Activated CD4-positive, alpha-beta T cell treated with anti-CD3 and anti-CD28 coated beads, Interleukin-2, amount 50 U/mL, for 1 hour (primary cell): ENCODE measurements at regions not wholly inside any gene's neighbourhood (a gene's known extent, or its start where the extent isn't known, plus 50 kb on each side); places are given as distances from the start of the nearest gene placed in this dataset.
A peak's percentile ranks its signal among the peaks of the same experiment; 100 is the strongest.

Experiments used
- DNase-seq: peaks from one replicate; pipeline ENCODE4 v3.0.0-alpha.2; 2020

DNA sequence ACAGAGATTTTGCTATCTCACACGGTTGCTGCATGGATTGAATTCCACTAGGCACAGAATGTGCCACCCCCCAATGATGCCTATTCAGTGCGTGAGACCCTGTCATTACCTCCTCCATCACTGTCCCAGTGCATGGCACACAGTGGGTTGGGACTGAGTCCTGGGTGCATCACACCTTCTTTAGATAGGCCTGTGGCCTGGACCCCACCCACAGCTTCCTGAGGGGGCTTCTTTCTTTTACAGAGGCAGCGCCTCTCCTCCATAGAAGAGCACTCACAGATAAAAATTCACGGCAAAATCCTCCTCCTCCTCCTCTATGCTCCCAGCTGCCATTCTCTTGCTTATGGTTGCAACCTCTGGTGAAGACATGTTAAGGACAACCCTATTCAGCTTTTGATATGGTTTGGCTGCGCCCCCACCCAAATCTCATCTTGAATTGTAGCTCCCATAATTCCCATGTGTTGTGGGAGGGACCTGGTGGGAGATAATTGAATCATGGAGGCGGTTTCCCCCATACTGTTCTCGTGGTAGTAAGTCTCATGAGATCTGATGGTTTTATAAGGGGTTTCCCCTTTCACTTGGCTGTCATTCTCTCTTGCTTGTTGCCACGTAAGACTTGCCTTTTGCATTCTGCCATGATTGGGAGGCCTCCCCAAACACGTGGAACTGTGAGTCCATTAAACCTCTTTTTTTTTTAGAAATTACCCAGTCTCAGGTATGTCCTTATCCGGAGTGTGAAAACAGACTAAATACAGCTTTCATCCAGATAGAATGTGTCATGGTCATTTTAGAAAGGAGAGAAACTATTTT lies 147.6 kb downstream of the KLF13 start:
- no peak for DNase-seq

DNA sequence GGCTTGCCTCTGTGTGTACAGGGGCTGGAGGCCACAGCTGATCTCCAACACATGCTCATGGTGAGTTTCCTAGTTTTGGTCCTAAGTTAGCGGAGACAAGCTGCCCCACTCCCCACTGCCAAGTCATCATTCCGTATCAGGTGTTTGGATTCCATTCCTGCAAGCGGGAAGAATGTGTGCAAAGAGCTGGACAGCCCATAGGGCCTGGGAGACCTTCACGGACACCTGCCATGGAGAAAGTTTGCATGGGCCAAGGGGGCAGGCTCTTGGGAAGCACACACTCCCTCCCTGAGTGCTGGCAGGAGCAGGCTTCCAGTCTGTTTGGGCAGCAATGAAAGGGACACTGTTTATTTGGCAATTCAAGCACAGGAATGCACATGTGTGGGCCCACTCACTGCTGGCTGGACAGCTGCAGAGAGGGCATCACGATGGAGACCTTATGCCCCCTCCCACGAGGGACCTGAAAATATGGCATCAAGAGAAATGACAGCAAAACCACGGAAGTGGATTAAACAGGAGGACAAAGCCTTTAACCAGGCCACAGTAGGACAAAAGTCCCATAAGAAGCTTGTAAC lies 149.7 kb downstream of the KLF13 start:
- no peak for DNase-seq

DNA sequence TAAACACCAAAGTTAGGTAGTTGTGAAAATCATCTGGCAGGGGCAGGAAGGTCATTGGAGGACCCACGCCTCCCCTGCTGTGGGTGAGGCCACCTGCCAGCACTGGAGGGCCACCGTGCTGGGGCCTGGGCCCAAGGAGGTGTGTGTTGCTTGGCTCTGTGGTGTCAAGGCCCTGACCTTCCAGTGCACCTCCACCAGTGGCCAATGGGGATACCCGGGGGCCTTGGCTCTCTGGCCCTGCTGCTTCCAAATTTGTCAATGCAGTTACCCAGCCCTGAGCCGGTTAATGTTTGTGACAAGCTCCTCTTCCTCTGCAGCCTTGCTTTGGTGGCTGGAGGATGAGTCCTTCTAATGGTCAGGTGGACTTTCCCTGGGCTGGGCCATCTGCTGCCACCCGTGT lies 150.2 kb downstream of the KLF13 start:
- no peak for DNase-seq

DNA sequence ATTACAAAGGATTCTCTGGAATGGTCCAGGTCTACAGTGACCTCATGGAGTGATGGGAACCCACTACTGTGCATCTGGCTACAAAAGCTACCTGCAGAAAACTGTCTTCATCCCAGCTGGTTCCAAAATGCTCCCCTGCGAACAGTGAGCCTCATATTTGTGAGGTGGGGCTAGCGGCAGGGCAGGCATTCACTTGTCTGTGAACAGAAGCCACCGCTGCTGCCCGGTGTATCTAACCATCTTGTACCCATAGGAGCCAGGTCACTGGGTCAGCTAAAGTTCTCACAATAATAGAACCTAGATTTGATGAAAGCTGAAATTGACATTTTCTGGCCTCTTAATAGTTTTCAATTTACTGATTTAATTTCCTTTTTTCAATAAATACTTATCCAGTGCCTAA lies 150.7 kb downstream of the KLF13 start:
- no peak for DNase-seq

DNA sequence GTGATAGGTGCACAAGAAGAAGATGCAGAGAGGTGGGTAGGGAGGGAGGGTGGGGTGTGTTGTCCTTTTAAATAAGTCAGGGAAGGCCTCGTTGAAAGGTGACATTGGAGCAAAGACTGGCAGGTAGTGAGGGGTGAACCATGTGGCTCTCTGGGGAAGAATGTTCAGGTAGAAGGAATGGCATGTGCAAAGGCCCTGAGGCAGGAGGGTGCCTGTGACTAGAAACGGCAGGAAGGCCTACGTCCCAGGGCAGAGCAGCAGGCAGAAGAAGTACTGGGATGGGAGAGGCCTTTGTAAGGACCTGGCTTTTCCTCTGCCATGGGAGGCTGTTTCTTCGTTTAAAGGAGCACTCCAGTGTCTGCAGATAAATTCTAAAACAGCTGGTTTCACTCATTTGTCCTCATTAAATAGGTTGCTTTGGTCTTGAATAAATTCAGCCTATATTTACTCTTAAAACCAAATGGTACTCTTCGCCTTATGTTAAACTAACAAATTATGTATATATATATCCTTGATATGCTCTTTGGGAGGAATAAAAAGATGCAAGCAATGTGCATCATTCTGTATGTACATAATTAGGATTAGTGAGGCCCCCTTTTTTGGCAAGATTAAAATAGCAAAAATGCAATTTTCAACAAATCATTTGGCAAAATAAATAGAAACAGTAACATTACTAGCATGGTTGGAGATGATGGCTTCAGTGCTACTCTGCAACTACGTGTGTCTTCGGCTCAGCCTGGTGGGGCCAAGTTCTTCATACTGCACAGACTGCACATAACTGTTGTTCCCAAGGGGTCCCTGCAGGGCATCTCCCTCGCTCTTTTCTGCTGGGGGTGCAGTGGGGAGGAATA lies 151.4 kb downstream of the KLF13 start:
- no peak for DNase-seq

DNA sequence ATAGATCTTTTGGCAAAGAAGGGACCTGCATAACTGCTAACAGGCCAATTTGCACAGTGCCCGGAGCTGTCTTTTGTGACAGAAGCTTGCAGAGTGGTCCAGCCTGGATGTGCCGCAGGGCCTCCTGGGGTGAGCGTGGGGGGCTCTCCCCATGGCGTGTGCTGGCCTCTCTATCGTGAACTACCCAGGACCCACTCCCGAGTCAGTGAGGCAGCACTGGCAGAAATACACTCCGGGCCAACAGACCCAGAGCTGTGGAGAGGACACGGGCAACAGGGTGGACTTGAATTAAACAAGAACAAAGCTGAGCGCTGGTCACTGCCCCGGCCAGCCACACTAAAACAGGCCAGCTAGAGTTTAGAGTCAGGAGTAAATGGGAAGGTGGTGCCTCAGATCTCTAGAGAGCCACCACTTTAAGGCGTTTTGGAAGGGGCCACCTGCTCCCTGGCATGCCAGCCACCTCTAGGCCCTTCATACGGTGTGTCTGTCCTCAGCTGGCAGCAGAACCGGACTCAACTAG lies 152.1 kb downstream of the KLF13 start:
- no peak for DNase-seq

DNA sequence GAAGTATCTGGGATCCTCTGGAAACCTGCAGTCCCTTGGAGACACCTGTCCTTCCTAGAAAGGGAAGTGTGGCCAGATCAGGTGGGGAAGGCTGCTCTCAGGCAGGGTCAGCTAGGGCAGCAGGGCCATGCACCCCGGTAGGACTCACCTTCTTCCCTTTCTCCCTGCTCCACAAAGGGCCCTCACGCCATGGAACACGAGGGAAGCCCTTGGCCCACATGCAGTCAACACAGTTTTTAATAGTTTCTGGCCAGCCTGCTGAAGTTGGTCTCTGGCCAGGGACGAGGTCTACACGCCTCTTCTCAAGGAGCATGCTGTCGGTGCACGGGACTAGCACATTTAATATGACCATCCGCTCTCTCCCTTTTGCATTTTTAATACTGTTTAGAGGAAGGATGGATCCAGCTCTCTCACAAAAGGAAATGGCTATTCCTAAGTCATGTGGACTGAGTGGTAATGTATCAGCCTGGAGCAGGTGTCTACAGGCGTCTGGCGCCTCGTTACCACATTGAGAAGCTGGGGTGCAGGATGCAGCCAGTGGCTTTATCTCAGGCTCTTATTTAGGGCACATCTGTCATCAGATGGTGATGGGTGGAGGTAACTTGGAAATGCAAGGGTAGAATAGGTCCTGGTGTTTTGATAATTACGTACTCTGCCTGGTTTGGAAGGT lies 153.9 kb downstream of the KLF13 start:
- no peak for DNase-seq

DNA sequence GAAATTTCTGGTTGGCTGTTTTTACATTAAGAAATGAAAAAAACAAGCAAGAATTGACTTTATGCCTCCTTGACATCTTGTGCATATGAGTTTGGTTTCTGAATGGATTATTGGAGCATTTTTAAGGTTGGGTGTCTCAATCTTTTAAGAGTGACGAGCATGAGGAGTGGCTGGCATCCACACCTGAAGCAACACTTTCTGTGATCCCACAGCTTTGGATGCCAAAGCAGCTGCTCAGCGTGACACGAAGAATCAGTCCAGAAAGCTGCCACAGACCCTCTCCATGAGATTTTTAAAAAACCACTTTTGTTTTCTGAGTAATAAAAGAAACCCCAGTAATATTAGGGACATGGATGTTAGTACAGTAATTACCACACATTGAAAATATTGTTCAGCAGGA lies 154.5 kb downstream of the KLF13 start:
- DNase-seq: no peak

DNA sequence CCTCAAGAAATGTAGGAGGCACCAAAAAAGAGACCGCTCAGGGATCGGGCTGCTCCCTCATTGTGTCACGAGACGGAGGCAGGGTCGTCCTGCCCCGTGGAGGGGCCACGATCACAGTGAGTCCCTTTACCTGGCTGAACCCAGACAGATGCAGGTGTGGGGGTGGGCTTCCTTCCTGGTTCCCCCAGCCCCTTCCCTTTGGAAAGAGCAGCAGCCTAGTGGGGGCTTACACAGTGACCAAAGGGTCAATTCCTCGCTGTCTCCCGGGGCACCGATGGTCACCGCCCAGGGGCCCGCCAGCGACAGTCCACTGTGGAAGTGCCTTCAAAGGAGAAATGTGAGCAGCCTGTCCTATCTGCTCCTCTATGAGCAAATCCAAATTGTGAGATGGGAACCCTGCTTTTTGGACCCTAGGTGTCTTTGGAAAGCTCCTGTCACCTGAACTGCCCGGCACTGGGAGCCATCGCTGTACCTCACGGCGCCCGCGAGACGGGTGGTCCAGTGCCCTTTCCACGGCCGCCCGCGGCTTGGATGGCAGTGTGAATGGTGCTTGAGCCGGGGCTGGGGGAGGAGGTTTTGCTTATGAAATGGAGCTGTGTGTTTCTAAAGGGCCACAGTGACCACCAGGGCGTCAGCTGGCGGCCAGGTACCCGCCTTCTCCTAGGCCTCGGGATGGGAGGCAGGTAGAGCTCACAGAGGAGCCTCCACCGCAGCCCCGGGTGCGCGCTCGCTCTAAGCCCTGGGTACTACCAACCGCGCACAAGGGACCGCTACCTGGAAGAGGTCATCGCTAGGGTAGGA lies 155.7 kb downstream of the KLF13 start:
- no peak for DNase-seq

DNA sequence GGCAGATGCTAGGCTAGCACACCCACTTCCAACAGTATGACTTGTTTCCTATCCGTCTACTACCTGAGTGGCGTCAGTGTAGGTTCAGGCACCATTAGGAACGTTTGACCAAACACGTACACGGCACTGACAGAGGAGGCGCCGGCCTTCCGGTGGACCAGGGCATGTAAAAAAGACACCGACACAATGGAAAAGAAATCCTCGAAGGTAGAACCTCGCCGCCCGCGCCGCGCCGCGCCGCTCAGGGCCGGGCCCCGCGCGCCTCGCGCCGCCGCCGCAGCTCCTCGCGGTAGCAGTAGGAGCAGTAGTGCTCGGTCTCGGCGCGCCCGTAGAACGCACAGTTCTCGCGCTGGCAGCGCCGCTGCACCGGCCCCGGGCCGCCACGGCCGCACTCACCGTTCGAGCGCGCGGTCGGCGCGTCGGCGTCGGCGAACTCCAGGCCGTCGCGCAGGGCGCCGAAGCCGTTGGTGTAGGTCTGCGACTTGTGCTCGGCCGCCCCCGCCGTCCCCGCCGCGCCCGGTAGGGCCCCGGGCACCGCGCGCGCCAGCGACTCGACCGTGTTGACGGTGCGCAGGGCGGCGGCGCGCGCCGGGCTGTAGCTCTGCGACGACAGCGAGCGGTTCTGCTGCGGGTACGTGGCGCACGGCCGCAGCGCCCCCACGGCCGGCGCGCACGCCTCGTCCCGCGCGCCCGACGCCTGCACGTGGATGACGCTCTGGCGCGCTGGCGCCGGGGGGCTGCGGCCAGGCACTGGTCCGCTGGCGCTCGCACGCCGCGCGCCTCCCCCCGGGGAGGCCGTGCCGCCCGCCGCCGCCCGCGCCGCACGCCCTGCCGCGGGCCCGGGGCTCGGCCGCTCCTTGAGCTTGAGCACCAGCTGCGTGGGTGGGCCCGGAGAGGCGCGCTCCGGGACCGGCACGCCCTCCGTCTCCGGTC lies 156.7 kb downstream of the KLF13 start:
- DNase-seq: peak; percentile 44

DNA sequence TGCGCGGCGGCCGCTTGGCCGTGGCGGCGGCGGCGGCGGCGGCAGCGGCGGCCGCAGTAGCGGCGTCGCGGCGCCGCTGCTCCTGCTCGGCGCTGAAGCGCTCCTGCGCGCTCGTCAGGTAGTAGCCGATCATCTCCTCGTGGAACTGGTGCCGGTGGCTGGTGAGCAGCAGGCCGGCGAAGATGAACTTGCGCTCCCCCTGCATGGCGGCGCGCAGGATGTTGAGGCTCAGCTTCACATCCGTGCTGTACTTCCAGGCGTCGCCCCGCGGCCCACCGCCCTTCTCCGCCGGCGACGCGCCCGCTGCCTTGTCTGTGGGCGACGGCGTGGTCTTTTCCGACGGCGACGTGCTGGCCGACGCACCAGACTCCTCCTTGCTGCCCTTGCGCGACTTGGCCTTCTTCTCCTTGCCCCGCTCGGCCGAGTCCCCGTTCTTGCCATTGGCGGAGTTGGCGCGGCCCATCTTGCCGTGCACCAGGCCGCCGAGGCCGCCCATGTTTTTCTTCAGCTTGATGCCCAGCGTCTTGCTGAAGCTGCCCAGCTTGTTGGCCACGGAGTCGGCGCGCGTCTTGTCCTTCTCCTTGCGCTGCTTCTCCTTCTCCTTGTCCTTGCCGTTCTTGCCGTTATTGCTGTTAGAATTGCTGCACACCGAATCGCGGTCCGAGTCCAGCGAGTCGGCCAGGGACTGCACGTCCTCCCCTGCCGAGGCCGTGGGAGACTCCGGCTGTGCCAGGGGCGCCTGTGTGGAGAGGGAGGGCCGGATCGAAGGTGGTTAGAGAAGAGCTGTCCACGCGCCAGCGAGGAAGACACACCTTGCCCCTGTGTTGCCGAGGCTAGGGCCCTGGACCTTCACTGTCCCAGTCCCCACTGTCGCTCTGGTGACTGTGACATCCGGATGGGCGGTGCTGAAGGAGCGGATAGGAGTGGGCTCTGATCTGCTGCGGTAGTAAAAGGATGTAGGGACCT lies 157.6 kb downstream of the KLF13 start:
- peak; percentile 44 for DNase-seq

DNA sequence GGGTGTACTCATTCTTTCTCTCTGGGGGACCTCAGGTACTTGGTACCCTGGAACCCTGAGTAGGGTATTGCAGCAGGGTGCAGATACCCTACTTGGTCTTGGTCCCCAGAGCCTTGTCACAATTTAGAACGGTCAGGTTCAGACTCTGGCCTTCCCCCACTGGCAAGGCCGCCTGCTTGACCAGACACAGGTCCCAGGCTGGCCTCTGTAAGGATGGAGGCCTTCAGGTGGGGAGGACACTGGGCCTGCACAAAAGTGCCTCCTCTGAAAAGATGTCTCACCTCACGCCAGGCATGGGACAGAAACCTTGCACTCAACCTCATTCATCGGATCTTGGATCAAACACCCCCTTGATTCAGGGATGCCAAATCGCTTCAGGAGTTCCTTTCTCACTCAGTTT lies 158.4 kb downstream of the KLF13 start:
- no peak for DNase-seq

DNA sequence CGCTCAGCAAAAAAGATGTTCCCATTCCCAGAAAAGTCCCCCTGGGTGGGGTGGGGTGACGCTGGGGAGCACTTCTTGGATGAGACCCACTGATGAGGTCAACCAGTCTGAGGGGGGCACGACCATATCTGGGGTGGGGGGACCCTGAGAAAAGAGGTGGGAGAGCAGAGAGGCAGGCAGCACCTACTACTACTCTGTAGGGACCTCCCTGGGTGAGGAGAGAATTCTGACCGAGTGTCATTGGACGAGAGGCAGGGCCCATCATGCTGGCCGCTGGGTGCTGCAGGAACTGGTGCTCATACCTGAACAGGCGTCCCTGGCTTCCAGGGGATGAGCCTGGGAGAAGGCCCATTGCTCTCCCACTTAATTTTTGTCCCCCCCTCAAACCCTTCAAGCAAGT lies 158.8 kb downstream of the KLF13 start:
- DNase-seq: no peak

DNA sequence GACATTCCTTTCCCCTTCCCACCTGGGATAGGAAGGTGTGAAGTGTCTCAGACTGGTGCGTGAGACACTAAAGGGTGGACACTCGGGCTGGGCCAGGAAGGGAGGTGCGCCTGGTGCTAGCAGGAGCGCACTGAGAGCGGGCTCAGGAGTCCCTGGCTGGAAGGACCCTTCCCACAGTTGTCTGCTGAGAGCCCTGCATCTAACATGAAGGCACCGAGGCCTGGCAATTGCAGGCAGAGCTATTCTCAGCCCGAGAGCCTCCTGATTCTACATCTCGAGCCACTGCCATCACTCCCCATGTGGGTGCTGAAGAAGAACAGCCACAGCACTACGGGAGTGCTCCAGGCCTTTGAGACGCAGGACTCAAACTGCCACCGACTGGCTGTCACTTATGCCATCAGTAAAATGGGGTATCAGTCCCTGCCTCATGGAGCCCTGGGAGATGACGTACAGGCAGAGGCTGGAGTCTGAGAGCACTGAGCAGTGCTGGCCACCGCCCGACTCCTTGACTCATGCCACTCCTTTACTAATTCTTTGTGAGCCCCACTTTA lies 159.4 kb downstream of the KLF13 start:
- DNase-seq: no peak

DNA sequence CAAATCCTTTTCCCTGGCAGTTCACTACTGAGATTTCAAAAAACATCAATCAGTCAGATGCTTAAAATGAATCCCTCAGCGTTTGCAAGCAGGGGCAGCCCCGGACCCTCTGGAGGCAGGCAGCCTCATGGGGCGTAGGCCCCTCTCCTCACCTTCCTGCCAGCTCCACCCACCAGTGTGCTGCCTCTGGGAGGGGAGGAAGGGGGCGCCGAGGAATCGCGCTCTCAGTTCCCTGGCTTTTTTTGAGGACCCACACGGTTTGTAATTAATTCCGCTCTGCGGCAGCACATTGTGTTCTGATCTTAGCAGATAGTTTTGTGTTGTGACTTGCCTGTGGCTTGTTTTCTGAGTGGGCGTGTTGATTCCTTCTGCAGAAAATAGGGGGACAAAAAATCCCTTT lies 159.9 kb downstream of the KLF13 start:
- DNase-seq: no peak

DNA sequence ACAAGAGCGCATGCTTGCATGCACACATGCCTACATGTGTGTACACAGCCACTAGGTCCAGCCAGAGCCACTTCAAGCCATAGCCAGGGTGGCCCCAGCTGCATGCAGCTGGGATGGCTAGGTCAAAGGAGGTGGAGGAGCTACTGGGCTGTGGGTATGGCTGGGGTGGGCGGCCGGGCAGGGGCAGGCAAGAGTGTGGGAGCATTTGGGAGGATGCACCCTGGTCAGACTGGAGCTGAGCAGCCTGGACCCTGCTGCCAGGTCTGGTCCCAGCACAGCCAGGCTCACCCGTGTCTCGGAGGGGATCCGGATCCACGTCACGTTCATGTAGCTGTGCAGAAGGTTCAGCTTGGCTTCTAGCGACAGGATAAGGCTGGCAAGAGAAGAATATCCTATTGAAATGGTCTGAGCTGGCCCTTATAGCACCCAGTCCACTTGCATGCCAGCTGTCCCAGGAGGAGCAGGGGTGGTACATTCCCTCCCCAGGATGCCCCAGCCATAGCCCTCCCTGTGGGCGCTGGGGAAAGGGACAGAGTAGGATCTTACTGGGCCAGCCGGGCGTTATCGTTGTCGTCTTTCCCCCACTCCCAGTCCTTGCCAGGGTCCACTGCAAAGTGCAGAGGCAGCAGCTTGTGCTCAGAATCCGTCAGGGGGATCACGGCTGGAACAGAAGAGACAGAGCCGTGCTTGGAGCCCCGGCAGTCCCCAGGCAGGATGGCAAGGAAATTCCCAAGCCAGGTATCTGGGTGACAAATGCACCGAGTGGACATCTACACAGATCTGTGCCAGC lies 160.5 kb downstream of the KLF13 start:
- no peak for DNase-seq

DNA sequence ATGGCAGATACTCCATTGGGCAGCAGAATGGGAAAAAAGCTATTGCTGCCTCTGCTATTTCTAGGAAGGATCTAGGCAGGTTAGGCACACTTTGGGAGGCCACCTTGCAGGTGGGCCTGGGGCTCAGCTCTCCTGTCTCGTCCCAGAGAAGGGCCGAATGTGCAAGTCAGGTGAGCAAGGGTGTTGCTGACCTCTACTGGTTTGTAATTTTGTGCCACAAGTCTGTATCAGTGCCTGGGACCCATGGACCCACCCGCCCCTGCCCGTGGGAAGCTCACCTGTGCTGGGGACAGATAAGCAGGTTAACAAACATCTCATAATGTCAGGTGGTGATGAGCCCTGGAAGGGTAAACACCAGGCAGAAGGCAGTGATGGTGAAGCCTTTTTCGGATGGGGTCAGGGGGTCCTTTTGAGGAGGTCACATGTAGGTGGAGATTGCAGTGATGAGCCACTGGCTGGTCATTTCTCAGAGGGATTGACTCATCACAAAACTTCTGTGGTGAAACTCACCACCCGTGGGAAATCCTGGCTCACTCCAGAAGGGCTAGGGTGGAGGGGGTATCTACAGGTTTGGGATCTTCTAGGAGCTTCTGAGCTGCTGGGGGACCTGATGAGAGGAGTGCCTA lies 161.3 kb downstream of the KLF13 start:
- DNase-seq: no peak
